ENCODE measurements at regions not wholly inside any gene's neighbourhood (a gene's known extent, or its start where the extent isn't known, plus 50 kb on each side); places are given as distances from the start of the nearest gene placed in this dataset.

GRCh38 chr2:49271060-49271606 is 116.8 kb upstream of the FSHR start:
- H3K36me3 Mint-ChIP-seq: no peaks in the 10 kb centered on the region
- H3K4me1 Mint-ChIP-seq: no peaks in the 10 kb centered on the region
- DNase-seq (no peak), ATAC-seq (no peak)
- peaks cover 0 to 4% (median 0%) of the 10 kb centered on the region in 5 donors for H3K27me3 Mint-ChIP-seq
- POLR2A ChIA-PET: no interaction called here
- no peak overlapping the region for H3K27ac Mint-ChIP-seq
- peaks cover 0 to 10% (median 2%) of the 10 kb centered on the region in 9 donors for H3K9me3 Mint-ChIP-seq
- H3K4me3 Mint-ChIP-seq: no peak overlapping the region

GRCh38 chr2:49270091-49270490 is 115.8 kb upstream of the FSHR start:
- no peak overlapping the region for H3K27ac Mint-ChIP-seq
- peaks cover 0 to 4% (median 0%) of the 10 kb centered on the region in 5 donors for H3K27me3 Mint-ChIP-seq
- DNase-seq (no peak), ATAC-seq (no peak)
- H3K4me3 Mint-ChIP-seq: no peak overlapping the region
- peaks cover 0 to 13% (median 2%) of the 10 kb centered on the region in 9 donors for H3K9me3 Mint-ChIP-seq
- no peaks in the 10 kb centered on the region for H3K36me3 Mint-ChIP-seq
- POLR2A ChIA-PET: no interaction called here
- no peaks in the 10 kb centered on the region for H3K4me1 Mint-ChIP-seq

- POLR2A ChIA-PET: no interaction called here
- Mint-ChIP-seq H3K36me3 (no peaks in the 10 kb centered on the region), H3K4me3 (no peak overlapping the region), H3K27ac (no peak overlapping the region), H3K4me1 (no peaks in the 10 kb centered on the region), H3K9me3 (peaks cover 0 to 13% (median 2%) of the 10 kb centered on the region in 9 donors), H3K27me3 (peaks cover 0 to 5% (median 0%) of the 10 kb centered on the region in 5 donors)
- DNase-seq (no peak), ATAC-seq (no peak)
These were observed 111.2 kb upstream of the FSHR start for GRCh38 chr2:49265471-49265870.

- Mint-ChIP-seq H3K27ac (no peak overlapping the region), H3K9me3 (peaks cover 0 to 25% (median 3%) of the 10 kb centered on the region in 9 donors), H3K4me1 (no peaks in the 10 kb centered on the region), H3K4me3 (no peak overlapping the region), H3K27me3 (peaks cover 0 to 5% (median 0%) of the 10 kb centered on the region in 5 donors), H3K36me3 (no peaks in the 10 kb centered on the region)
- POLR2A ChIA-PET: no interaction called here
- no peak for ATAC-seq
- DNase-seq: no peak
These were observed 108.7 kb upstream of the FSHR start for GRCh38 chr2:49262801-49263560.

GRCh38 chr2:49261781-49262180 is 107.5 kb upstream of the FSHR start:
- ATAC-seq (no peak), DNase-seq (no peak)
- POLR2A ChIA-PET: no interaction called here
- Mint-ChIP-seq H3K27me3 (peaks cover 0 to 5% (median 0%) of the 10 kb centered on the region in 5 donors), H3K27ac (no peak overlapping the region), H3K9me3 (peaks cover 0 to 25% (median 3%) of the 10 kb centered on the region in 9 donors), H3K36me3 (no peaks in the 10 kb centered on the region), H3K4me1 (no peaks in the 10 kb centered on the region), H3K4me3 (no peak overlapping the region)

GRCh38 chr2:49260979-49261538 is 106.7 kb upstream of the FSHR start:
- Mint-ChIP-seq H3K36me3 (no peaks in the 10 kb centered on the region), H3K4me1 (no peaks in the 10 kb centered on the region), H3K4me3 (no peak overlapping the region), H3K9me3 (peaks cover 0 to 25% (median 3%) of the 10 kb centered on the region in 9 donors), H3K27ac (no peak overlapping the region), H3K27me3 (peaks cover 0 to 5% (median 0%) of the 10 kb centered on the region in 5 donors)
- POLR2A ChIA-PET: no interaction called here
- no peak for ATAC-seq
- no peak for DNase-seq

GRCh38 chr2:49259926-49260325 is 105.6 kb upstream of the FSHR start:
- H3K4me1 Mint-ChIP-seq: no peaks in the 10 kb centered on the region
- peaks cover 0 to 25% (median 3%) of the 10 kb centered on the region in 9 donors for H3K9me3 Mint-ChIP-seq
- no peaks in the 10 kb centered on the region for H3K36me3 Mint-ChIP-seq
- POLR2A ChIA-PET: no interaction called here
- no peak overlapping the region for H3K27ac Mint-ChIP-seq
- H3K27me3 Mint-ChIP-seq: peaks cover 0 to 5% (median 0%) of the 10 kb centered on the region in 5 donors
- ATAC-seq (no peak), DNase-seq (no peak)
- H3K4me3 Mint-ChIP-seq: no peak overlapping the region

- H3K27me3 Mint-ChIP-seq: no peaks in the 10 kb centered on the region
- ATAC-seq: no peak
- H3K27ac Mint-ChIP-seq: no peak overlapping the region
- POLR2A ChIA-PET: no interaction called here
- peaks cover 0 to 25% (median 4%) of the 10 kb centered on the region in 9 donors for H3K9me3 Mint-ChIP-seq
- no peak for DNase-seq
- H3K4me1 Mint-ChIP-seq: no peaks in the 10 kb centered on the region
- no peak overlapping the region for H3K4me3 Mint-ChIP-seq
- H3K36me3 Mint-ChIP-seq: no peaks in the 10 kb centered on the region
These were observed 101.2 kb upstream of the FSHR start for GRCh38 chr2:49255409-49255971.

- H3K36me3 Mint-ChIP-seq: no peaks in the 10 kb centered on the region
- ATAC-seq (no peak), DNase-seq (no peak)
- H3K4me3 Mint-ChIP-seq: no peak overlapping the region
- no peaks in the 10 kb centered on the region for H3K27me3 Mint-ChIP-seq
- no peaks in the 10 kb centered on the region for H3K4me1 Mint-ChIP-seq
- peaks cover 0 to 14% (median under 1%) of the 10 kb centered on the region in 9 donors for H3K9me3 Mint-ChIP-seq
- H3K27ac Mint-ChIP-seq: no peak overlapping the region
- POLR2A ChIA-PET: no interaction called here
These were observed 100.1 kb upstream of the FSHR start for GRCh38 chr2:49254401-49254800.

- Mint-ChIP-seq H3K36me3 (no peaks in the 10 kb centered on the region), H3K27ac (no peak overlapping the region), H3K4me1 (no peaks in the 10 kb centered on the region), H3K27me3 (no peaks in the 10 kb centered on the region), H3K9me3 (peaks cover 0 to 12% (median 2%) of the 10 kb centered on the region in 9 donors), H3K4me3 (no peak overlapping the region)
- POLR2A ChIA-PET: no interaction called here
- ATAC-seq (no peak), DNase-seq (no peak)
These were observed 97.5 kb upstream of the FSHR start for GRCh38 chr2:49251766-49252165.

- no peak for ATAC-seq
- H3K9me3 Mint-ChIP-seq: peaks cover 0 to 12% (median 3%) of the 10 kb centered on the region in 9 donors
- no peak for DNase-seq
- no peaks in the 10 kb centered on the region for H3K27me3 Mint-ChIP-seq
- H3K4me1 Mint-ChIP-seq: no peaks in the 10 kb centered on the region
- no peak overlapping the region for H3K4me3 Mint-ChIP-seq
- H3K27ac Mint-ChIP-seq: no peak overlapping the region
- H3K36me3 Mint-ChIP-seq: no peaks in the 10 kb centered on the region
- POLR2A ChIA-PET: no interaction called here
These were observed 96.9 kb upstream of the FSHR start for GRCh38 chr2:49251251-49251650.

GRCh38 chr2:49248506-49248905 is 94.2 kb upstream of the FSHR start:
- Mint-ChIP-seq H3K36me3 (peaks cover 0 to 2% (median 0%) of the 10 kb centered on the region in 3 donors), H3K4me3 (no peak overlapping the region), H3K9me3 (peaks cover 3 to 24% (median 15%) of the 10 kb centered on the region in 9 donors), H3K27me3 (no peaks in the 10 kb centered on the region), H3K4me1 (no peaks in the 10 kb centered on the region), H3K27ac (no peak overlapping the region)
- ATAC-seq (no peak), DNase-seq (no peak)
- POLR2A ChIA-PET: no interaction called here

GRCh38 chr2:49241991-49242390 is 87.7 kb upstream of the FSHR start:
- H3K36me3 Mint-ChIP-seq: peaks cover 0 to 5% (median 0%) of the 10 kb centered on the region in 3 donors
- ATAC-seq (no peak), DNase-seq (no peak)

More at GRCh38 chr2:49241991-49242390, 87.7 kb upstream of the FSHR start:
- POLR2A ChIA-PET: no interaction called here
- H3K27me3 Mint-ChIP-seq: peaks cover 0 to 2% (median 0%) of the 10 kb centered on the region in 5 donors
- H3K4me3 Mint-ChIP-seq: no peak overlapping the region
- no peak overlapping the region for H3K27ac Mint-ChIP-seq
- H3K9me3 Mint-ChIP-seq: peaks cover 2 to 42% (median 19%) of the 10 kb centered on the region in 9 donors
- H3K4me1 Mint-ChIP-seq: no peaks in the 10 kb centered on the region

All from naive thymus-derived CD8-positive, alpha-beta T cell (primary cell).